K562 (cell line): ENCODE measurements at regions not wholly inside any gene's neighbourhood (a gene's known extent, or its start where the extent isn't known, plus 50 kb on each side); places are given as distances from the start of the nearest gene placed in this dataset.
"Not testable (repeated sequence)": the region's sequence is repeated elsewhere in the genome, so short reads cannot be mapped to it uniquely, and the experiment has no call there.

Experiments used
- EZH2 ChIP-seq: IDR thresholded peaks from 2 replicates; pipeline ENCODE4 v1.6.1; 2012; ENCODE audit warnings: low read depth, mild to moderate bottlenecking, inconsistent platforms, low read length, borderline replicate concordance
- NFIC ChIP-seq: fragments of 450-650 bp; IDR thresholded peaks from 2 replicates; pipeline ENCODE4 v1.6.1; 2017; ENCODE audit warnings: mild to moderate bottlenecking, inconsistent platforms
- ZEB2 ChIP-seq: fragments of 450-650 bp; IDR thresholded peaks from 2 replicates; pipeline ENCODE4 v1.6.1; 2016
- ZNF121 ChIP-seq: sonication (generic); formaldehyde crosslinking; conservative IDR thresholded peaks from 2 replicates; pipeline ENCODE4 v1.8.0; 2022; ENCODE audit warnings: missing genetic modification reagents
- TF ChIP-seq, protein P1 (sequence below): sonication (generic); formaldehyde crosslinking; IDR thresholded peaks from 2 replicates; pipeline ENCODE4 v1.8.0; 2022; ENCODE audit warnings: mild to moderate bottlenecking, low read depth, missing genetic modification reagents

- TF ChIP-seq NFIC; EZH2; ZNF121 (CRISPR knock-in tag); ZEB2: not testable (repeated sequence)
- TF ChIP-seq, protein P1, sequence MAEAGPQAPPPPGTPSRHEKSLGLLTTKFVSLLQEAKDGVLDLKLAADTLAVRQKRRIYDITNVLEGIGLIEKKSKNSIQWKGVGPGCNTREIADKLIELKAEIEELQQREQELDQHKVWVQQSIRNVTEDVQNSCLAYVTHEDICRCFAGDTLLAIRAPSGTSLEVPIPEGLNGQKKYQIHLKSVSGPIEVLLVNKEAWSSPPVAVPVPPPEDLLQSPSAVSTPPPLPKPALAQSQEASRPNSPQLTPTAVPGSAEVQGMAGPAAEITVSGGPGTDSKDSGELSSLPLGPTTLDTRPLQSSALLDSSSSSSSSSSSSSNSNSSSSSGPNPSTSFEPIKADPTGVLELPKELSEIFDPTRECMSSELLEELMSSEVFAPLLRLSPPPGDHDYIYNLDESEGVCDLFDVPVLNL (CRISPR knock-in tag) = not testable (repeated sequence)
These were observed 309.6 kb upstream of the FRG1 start for GRCh38 chr4:189630913-189631567.
